GM18517 (cell line): ENCODE measurements at regions not wholly inside any gene's neighbourhood (a gene's known extent, or its start where the extent isn't known, plus 50 kb on each side); places are given as distances from the start of the nearest gene placed in this dataset.
A peak's percentile ranks its signal among the peaks of the same experiment; 100 is the strongest.
"Not testable (repeated sequence)": the region's sequence is repeated elsewhere in the genome, so short reads cannot be mapped to it uniquely, and the experiment has no call there.

Source experiments
- ATAC-seq: cut with Tn5 transposase; IDR thresholded peaks from one replicate; pipeline ENCODE4 v1.9.1; 2021; ENCODE audit warnings: mild to moderate bottlenecking, moderate library complexity; ENCODE audit not compliant: unreplicated experiment

DNA sequence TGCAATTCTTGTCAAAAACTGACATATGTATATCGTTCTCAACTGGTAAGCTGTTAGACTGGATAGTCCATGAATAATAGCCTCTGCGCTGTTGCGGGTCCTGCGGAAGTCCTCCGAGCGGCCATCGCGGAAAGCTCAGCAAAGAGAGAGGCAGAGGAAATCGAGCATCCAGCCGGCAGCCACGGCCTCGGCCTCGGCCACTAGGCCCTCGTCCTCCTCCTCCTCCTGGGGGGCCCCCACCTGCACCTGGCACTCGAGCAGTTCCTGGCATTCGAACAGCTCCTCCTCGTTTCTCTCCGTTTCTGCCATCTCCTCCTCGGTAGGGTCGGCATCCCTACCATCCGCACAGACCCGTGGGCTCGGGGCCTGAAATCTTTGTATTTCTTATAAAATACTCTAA is 111.2 kb upstream of the CYLC1 start:
- not testable (repeated sequence) for ATAC-seq

- not testable (repeated sequence) for ATAC-seq
Measured at GRCh38 chrX:83750451-83750850, 110.5 kb upstream of the CYLC1 start.

DNA sequence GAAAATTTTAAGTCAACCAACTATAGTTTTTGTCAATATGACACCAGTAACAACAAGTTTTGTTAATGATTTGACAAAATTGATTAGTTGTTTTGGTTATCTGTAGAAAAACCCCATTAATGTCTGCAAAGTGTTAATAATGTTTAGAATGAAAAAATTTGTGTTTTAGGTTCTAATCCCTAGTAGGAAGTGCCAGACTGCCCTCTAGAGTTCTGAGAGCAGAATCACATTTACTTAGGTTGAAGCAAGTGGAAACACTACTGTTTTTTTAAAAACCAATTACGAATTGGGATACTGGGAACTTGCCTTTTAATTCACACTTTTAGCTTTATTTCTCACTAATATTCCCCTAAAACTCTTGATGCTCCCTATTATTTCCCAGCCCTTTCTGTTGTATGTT is 101.1 kb upstream of the CYLC1 start:
- peak; percentile 55 for ATAC-seq

GRCh38 chrX:83771664-83772063 is 89.3 kb upstream of the CYLC1 start:
- no peak for ATAC-seq
